HG03565 (cell line): ENCODE measurements at regions not wholly inside any gene's neighbourhood (a gene's known extent, or its start where the extent isn't known, plus 50 kb on each side); places are given as distances from the start of the nearest gene placed in this dataset.

Experiments
- ATAC-seq: cut with Tn5 transposase; IDR thresholded peaks from one replicate; pipeline ENCODE4 v1.9.1; 2021; ENCODE audit warnings: mild to moderate bottlenecking, moderate library complexity; ENCODE audit not compliant: unreplicated experiment

GRCh38 chr13:76380446-76381065, 505.6 kb downstream of the KCTD12 start:
- ATAC-seq, result no peak

- no peak for ATAC-seq
Observed at GRCh38 chr13:76379341-76380105, 506.7 kb downstream of the KCTD12 start.

DNA sequence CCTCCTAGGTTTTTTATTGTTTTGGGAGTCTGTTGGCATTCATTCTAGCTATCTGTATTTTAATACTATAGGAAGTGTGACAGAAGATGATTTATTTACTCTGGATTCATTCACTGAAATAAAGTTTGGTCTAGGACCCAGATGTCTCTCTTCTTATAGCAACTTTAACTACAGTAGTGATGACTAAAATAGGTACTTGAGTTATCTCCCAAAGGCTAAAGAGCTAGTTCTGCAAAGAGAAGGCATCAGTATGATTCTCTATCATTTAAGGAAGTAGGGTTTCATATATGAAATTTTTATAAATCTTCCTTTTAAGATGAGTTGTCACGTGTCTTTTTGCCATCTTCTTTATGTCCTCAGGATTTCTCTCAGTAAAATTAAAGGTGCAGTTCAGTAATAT, 507.4 kb downstream of the KCTD12 start:
- ATAC-seq, result no peak

DNA sequence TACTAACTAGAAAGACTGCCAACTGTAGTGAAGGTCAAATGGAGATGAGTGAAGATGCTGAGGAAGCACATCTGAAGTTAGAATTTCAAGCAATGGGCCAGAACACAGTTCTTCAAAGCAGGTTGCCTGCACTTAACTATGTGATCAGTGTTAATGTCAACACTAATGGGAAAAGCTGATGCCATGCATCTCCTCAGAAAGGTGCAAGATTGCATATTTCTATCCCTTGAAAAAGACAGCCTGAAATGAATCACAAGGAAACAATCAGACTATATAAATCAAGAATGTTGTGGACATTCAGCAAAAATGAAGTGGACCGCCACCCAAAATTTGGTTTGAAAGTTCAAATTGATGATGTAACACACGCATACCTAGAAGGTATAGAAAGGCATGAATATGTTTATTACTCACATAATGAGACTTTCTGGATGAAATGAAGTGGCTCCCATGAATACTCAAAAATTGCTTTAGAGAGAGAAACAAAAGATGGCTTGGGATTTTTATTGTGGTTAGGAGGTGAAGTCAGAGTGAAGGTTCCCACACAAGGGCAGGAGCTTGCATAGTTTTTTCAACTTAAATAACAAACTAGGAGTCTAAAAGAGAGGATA, 522.4 kb downstream of the KCTD12 start:
- ATAC-seq, result no peak

DNA sequence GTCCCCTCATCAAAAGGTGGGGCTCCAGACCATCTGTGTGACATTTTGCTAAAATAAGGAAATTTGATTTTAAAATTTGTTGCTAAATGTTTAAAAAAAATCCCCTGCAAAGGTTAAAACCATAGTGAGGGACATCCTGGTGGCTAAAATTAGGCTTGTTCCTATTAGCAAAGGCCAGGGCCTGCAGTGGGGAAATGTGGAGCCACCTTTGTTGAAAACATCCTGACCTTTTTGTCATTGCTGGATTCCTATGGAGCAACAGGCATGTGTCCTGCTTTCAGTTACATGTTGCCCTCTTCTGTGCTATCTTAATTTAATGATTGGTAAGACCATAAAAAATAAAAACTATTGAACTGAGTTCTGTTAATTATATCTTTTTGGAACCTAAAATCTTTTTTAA, 524.3 kb downstream of the KCTD12 start:
- ATAC-seq, result no peak

DNA sequence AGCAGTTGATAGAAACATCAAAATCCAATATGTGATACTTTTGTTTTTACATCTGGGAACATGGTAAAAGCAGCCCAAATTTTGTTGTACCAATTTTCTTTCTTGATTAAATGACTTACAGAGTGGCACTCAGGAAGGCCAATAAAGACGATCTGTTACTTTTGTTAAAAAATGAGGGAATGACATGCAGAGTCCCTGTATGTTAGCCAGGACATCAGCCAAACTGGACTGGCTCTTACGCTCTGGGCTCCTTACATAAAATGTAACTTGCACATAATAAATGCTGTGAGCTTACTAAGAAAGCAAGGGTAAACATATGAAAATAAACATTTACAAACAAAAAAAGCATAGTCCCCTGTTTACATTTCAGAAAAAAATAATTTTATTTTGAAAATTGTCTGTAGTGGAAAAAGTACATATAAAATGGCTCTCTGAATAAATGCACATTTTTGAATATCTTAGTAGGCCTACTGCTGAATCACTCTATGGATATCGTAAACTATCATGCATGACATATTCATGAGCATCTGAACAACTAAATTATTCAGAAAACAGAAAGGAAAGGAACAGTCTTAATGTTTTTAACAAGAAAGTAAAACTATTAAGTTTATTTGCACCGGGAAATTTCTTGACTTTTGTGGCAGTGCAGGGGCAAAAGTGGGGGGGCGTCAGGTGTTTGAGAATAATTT, 534.5 kb downstream of the KCTD12 start:
- no peak for ATAC-seq

GRCh38 chr13:76350399-76350798, 535.8 kb downstream of the KCTD12 start:
- ATAC-seq, result no peak

DNA sequence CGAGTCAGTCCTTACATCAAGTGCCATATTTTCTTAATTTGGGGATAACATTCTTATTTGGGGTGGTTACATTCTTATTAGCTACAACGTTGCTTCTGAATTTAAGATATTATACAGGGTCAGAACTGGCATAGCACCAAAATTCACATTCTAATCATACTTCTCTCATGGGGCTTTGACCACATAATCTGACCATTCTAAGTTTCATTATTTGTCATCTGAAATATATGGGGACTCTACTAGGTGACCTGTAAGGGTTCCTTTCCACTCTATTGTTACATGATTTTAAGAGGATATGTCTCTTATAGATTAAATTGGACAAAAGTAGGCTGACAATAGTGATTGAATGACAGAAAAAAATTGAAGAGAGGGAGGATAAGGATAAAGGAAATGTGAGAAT, 536.5 kb downstream of the KCTD12 start:
- ATAC-seq, result no peak

DNA sequence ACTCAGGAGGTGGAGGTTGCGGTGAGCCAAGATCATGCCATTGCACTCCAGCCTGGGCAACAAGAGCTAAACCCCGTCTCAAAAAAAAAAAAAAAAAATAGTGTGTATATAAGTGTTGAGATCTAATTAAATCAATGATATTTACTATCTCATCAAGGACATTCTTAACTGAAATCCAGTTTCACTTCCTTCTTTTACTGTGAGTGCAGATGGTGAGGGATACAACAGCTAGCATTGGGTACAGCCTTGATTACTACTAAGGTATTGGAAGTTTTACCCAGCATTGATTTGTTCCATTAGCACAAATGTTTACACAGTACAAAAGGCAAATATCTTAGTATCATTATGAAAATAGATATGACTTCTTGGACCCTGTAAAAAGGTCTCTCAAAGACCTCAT, 546.6 kb downstream of the KCTD12 start:
- ATAC-seq, result no peak

GRCh38 chr13:76338003-76338402, 548.2 kb downstream of the KCTD12 start:
- no peak for ATAC-seq

- ATAC-seq, result no peak
Observed at GRCh38 chr13:76336889-76337844, 549.0 kb downstream of the KCTD12 start.

- ATAC-seq, result no peak
Observed at GRCh38 chr13:76335463-76335862, 550.7 kb downstream of the KCTD12 start.

- ATAC-seq, result no peak
Observed at GRCh38 chr13:76331943-76332712, 554.1 kb downstream of the KCTD12 start.

- ATAC-seq, result no peak
Observed at GRCh38 chr13:76330761-76331160, 555.4 kb downstream of the KCTD12 start.

DNA sequence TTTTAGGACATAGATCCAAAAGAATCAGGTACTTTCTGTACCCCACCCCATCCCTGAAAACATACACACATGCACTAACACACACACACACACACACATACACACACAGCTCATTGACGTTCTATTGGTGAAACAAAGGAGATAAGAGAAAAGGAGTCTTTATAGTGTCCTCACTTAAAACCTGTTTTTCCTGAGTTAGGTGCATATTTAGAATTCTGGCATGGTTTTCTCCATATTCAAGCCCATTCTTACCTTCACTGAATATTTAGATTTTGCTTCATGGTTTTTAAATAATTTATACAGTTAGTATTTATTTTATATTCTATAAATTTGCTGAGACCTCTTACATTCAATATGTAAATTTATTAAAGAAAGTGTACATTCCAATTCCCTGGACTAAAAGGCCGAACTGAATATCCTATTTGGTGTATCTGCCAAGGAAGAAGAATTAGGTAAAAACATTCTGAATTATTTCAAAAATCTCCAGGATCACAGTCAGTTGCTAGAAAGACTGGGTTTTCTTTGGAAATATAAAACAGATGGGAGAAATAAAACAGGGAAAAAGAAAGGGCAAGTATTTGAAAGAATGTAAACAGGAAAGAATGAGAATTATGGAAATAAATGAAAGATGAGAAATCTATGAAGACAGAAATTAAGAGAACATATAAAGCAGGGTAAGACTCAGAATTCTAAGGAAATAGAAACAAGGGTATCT, 556.2 kb downstream of the KCTD12 start:
- no peak for ATAC-seq

DNA sequence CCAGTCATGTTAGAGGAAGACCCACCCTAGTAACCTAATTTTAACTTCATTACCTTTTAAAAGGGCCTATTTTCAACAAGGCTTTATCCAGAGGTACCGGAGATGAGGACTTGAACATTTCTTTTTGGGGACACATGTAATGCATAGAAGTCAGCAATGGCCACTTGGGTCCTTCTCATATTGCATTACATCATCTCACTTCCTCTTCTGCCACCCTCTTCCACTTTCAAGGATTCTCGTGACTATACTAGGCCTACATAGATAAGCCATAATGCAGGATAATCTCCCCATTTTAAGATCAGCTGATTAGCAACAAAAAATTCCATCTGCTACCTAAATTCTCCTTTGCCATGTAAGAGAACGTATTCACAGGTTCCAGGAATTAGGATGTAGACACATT, 557.2 kb downstream of the KCTD12 start:
- ATAC-seq, result no peak

GRCh38 chr13:76326343-76326742, 559.9 kb downstream of the KCTD12 start:
- no peak for ATAC-seq

DNA sequence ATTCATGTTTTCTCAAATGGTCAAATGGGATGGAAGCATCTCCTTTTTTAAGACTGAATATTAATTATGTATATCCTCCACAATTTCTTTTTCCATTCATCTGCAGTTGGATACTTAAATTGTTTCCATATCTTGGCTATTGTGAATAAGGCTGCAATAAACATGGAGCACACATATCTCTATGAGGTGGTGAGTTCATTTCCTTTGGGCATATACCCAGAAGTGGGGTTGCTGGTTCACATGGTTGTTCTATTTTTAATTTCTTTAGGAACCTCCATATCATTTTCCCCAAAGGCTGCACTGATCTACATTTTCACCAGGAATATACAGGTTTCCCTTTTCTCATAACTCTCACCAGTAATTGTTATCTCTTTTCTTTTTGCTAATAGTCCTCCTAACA, 566.3 kb downstream of the KCTD12 start:
- no peak for ATAC-seq

DNA sequence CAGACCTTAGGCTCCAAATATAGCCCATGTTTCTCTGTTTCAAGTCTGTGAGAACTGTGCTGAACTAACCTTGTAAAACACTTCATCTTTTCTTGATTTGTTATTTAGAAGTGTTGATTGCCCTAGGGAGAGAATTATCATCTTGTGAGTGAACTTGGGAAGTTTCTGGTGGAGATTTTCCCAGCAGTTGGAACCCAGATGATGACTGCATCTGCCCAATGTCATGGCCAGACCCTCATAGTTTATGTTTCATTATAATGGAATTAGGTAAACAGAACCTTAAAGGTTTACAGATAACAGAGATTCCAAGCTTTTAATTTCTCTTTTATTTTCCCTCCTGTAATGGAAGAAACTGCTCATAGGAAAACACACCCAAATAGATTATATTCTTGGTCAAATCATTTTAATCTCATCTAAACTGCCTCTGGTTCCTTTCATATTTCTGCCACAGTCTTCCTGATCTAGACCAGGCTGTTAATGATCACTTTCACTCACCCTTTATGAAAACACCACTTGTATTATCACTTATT, 569.1 kb downstream of the KCTD12 start:
- no peak for ATAC-seq
